DMS53 treated with DMSO at 0.1 percent for 48 hours (cell line): ENCODE measurements at regions not wholly inside any gene's neighbourhood (a gene's known extent, or its start where the extent isn't known, plus 50 kb on each side); places are given as distances from the start of the nearest gene placed in this dataset.

ENCODE experiments used
- DNase-seq: peaks from one replicate; lab custom pipeline; 2025; ENCODE audit not compliant: unreplicated experiment; lab: John Stamatoyannopoulos, UW

- no peak for DNase-seq
Observed at GRCh38 chr6:133688705-133689492, 200.0 kb upstream of the TCF21 start.

GRCh38 chr6:133689863-133690262 is 199.1 kb upstream of the TCF21 start:
- DNase-seq: no peak

GRCh38 chr6:133693565-133693964 is 195.3 kb upstream of the TCF21 start:
- no peak for DNase-seq

- DNase-seq: no peak
Observed at GRCh38 chr6:133697185-133697584, 191.7 kb upstream of the TCF21 start.

DNA sequence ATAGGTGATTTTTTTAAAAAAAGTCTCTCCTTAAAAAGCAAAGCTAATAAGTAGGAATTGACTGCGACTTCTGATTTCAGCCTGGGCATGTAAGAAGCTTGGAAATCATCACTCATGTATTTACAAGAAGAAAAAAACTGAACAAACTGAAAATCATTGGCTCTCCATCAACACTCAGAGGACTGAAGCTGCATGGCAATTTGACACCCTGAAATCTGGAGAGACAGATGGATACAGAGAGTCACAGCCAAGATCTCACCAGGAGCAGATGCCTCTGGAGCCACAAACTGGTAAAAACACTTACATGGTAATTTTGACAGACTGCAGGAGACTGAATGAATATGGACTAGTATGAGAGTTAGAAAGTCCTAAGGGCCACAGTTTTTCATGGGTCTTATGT is 191.2 kb upstream of the TCF21 start:
- no peak for DNase-seq

- DNase-seq: no peak
Observed at GRCh38 chr6:133698272-133698671, 190.6 kb upstream of the TCF21 start.

- DNase-seq: no peak
Observed at GRCh38 chr6:133699741-133700385, 189.1 kb upstream of the TCF21 start.

DNA sequence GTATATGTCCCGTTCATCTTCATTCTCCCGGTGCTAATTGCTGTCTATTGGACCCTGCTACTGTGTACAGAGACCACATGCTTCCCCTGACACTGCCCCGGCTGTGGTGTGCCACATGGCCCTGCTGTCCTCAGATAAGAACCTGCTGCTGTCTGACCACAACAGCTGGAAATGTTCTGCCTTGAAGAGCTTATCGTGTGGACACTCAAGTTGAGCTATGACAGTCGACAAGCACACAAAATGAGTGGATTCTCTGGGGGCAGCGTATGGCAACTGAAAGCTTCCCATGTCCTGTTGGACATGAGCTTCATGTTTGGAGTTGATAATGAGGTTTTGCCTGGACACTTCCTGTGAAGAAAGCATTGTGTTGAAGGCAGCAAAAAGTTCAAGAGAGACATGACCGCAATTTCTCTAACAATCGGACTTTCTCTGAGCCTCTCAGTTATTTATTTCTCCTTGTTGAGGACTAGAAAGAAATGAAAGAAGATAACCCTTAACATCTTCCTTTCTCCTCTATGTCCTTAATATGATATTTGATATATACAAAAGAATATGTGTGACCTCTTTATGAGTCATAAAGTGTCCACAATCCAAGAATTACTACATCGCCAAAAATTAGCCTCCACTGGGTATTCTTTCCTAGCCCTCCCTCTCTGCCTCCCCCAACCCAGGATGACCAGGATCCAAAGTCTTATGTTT is 187.1 kb upstream of the TCF21 start:
- DNase-seq: no peak

DNA sequence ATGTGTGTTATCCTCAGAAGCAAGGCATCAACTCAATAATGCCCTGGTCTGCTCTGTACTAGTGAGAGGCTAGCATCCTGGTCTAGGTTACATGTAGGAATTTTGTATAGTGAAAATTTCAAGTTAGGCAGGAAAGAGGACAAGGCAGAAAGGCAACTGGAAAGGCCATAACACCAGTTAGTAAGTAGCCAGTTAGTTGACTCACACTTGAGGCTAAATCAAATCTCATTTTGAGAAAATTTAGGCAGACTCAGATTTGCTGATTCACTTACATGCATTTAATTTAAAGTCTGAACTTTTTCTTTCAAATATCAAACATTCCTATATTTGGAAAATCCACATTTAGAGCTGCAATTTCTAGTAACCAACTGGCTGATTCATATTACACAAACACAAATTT is 184.5 kb upstream of the TCF21 start:
- DNase-seq: no peak

- no peak for DNase-seq
Observed at GRCh38 chr6:133705066-133705465, 183.8 kb upstream of the TCF21 start.

DNA sequence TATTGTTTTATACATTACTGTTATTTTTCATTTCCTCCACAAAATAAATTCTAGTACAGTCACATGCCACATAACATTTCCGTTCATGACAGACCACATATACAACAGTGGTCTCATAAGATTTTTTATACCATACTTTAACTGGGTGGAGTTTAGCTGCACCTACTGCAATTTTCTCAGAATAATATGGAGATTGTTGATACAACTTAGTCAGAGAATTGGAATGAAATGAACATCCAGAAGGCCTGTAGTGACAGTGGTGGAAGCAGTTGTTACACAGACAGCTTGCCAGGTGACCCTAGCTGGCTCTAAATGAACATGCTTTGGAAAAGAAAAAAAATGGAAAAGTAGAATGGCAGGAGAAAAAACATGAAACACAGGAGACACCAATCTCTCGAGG is 183.2 kb upstream of the TCF21 start:
- DNase-seq: no peak

GRCh38 chr6:133707456-133707855 is 181.5 kb upstream of the TCF21 start:
- no peak for DNase-seq

DNA sequence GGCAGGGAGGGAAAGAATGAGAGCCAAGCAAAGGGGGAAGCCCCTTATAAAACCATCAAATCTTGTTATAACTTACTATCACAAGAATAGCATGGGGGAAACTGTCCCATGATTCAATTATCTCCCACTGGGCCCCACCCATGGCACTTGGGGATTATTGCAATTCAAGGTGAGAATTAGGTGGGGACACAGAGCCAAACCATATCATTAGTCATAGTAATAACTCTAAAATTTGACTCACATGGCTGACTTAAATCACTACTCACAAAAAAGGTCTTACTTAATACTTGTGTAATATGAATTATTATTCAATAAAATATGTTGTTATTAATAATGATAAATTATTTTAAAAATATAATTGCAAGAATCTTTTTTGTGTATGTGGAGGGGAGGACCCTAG is 178.1 kb upstream of the TCF21 start:
- no peak for DNase-seq

- DNase-seq: no peak
Observed at GRCh38 chr6:133715270-133715669, 173.6 kb upstream of the TCF21 start.

- DNase-seq: no peak
Observed at GRCh38 chr6:133724726-133725125, 164.2 kb upstream of the TCF21 start.

- DNase-seq: no peak
Observed at GRCh38 chr6:133726188-133726587, 162.7 kb upstream of the TCF21 start.

DNA sequence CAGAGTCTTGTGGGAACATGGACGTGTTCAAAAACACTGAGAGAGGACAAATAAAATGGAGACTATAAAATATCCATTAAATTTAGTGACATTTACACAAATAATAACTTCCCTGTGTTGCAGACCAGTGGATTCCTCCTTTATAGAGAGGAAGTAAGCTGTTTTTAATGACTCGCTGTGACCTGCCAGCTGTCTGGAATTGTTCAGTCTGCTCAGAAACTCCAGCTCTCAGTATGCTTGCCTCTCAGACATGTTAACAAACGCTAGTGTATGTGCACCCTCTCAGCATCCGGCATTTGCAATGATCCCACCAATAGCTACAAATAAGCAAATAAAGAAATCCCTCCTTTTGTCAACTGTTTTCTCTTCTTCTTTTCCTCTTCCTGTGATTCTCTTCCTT is 158.0 kb upstream of the TCF21 start:
- no peak for DNase-seq

- DNase-seq: no peak
Observed at GRCh38 chr6:133740218-133740617, 148.7 kb upstream of the TCF21 start.

DNA sequence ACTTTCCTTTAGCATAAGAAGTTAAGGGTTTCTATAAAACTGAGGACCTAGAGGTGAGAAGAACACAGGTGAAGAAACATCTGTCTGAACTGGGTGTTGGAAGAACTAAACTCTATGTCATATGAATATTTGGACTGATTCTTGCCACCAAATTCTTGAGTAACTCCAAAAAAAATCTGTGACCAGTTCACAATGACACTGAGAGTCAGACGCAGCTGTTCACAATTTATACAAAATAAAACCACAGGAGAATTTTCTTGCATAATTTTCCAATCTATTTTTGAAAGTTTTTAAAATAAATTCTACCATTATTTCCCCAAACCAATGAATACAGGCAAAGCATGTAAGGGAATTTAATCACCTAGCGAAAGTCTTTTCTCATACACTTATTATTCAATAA is 148.1 kb upstream of the TCF21 start:
- DNase-seq: no peak

DNA sequence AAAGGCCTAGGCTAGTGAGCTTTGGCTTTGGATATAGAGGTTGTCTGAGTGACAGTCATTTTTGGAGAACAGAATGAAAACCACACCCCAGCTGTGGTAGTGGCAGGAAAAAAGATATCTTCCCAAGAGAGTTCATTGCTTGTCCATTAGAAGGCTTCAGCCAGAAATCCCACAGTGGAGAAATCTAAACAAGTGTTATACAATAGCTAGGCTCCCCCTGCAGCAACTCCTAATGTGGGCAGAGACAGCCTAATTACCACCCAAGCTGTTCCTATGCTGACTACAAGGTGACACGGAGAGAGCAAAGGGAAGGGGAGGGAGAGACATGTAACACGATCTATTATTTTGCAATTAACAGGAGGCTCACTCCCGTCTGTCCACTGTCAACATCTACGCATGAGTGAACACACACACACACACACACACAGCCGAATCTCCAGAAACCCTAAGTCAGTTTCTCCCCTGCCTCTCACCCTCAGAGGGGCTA is 147.5 kb upstream of the TCF21 start:
- peak; percentile 71 for DNase-seq

- no peak for DNase-seq
Observed at GRCh38 chr6:133743621-133744020, 145.3 kb upstream of the TCF21 start.

GRCh38 chr6:133746417-133746770 is 142.5 kb upstream of the TCF21 start:
- DNase-seq: no peak
